ENCODE measurements at regions not wholly inside any gene's neighbourhood (a gene's known extent, or its start where the extent isn't known, plus 50 kb on each side); places are given as distances from the start of the nearest gene placed in this dataset.

DNA sequence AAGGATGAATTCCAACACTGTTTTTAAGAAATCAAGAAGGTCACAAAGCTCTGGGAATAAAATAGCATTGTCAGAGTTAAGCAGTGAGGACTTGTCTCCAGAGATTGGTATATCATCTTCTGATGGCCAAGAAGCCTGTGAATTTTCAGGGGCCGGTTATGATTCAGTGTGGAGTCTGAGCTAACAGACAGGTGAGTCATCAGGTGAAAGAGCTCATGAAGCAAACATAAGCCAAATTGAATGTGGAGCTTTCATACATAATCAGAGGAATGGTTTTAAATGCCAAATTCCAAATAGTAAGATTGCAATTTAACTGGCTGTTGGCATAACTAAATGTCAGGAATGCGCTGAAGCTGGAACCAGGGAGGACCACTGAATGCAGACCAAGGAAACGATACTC lies 494.2 kb downstream of the MTRR start:
- WGBS (ENCODE audit: insufficient coverage, insufficient replicate concordance, low lambda C conversion rate, missing lambda C conversion rate), result 78% methylated on average over 3 of the region's 3 CpGs
- ChIA-PET POLR2A (no interaction called here), CTCF (interaction anchor here (0.6 kb wide), 1 partner anchor 402 kb away, joined by 3 read pairs; no protein-coding TSS in a partner anchor), RAD21 (ENCODE audit: unreplicated experiment) (no interaction called here), SMC1A (ENCODE audit: uncharacterized antibody, unreplicated experiment) (no interaction called here)
- Histone ChIP-seq H3K9me3 (replicated peaks; ENCODE audit: control insufficient read depth, insufficient read depth, low read length) (no peaks in the 10 kb centered on the region), H3K4me1 (ENCODE audit: control insufficient read depth, insufficient read depth, low read length) (no peaks in the 10 kb centered on the region), H2AFZ (ENCODE audit: control insufficient read depth, low read depth, low read length) (no peak overlapping the region), H4K20me1 (ENCODE audit: control insufficient read depth, insufficient read depth) (no peaks in the 10 kb centered on the region), H3K9ac (ENCODE audit: control insufficient read depth, insufficient read depth, low read length) (no peak overlapping the region), H3K4me2 (ENCODE audit: control insufficient read depth, insufficient read depth) (no peak overlapping the region), H3K27ac (ENCODE audit: control insufficient read depth, insufficient read depth) (no peak overlapping the region), H3K79me2 (ENCODE audit: control insufficient read depth, insufficient read depth, low read length) (no peaks in the 10 kb centered on the region), H3K36me3 (ENCODE audit: control insufficient read depth in 2 of 2, insufficient read depth in 2 of 2, low read length in 1 of 2) (no peaks in the 10 kb centered on the region), H3K27me3 (replicated peaks in 1 of 2; ENCODE audit: control insufficient read depth in 2 of 2, insufficient read depth in 2 of 2, low read length in 1 of 2) (no peaks in the 10 kb centered on the region), H3K4me3 (no peak overlapping the region)
- DNase-seq (ENCODE audit: low read depth, low spot score) (no peak), ATAC-seq (no peak), FAIRE-seq (no peak)
- TF ChIP-seq IKZF1 (conservative IDR thresholded peaks at IDR 0.05), result no peak
- no peak for TF ChIP-seq RCOR1 (conservative IDR thresholded peaks at IDR 0.05; ENCODE audit: low read depth, low read length)
- TF ChIP-seq HDGF (IDR thresholded peaks at IDR 0.05), result no peak
- no peak for TF ChIP-seq CEBPB (IDR thresholded peaks at IDR 0.05; ENCODE audit: borderline replicate concordance in 1 of 2, low read depth in 2 of 2, low read length in 2 of 2)
- no peak for TF ChIP-seq NR2C2 (IDR thresholded peaks at IDR 0.05; ENCODE audit: borderline replicate concordance, control insufficient read depth, insufficient read length, low read depth)
- TF ChIP-seq, protein P1, sequence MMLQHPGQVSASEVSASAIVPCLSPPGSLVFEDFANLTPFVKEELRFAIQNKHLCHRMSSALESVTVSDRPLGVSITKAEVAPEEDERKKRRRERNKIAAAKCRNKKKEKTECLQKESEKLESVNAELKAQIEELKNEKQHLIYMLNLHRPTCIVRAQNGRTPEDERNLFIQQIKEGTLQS (IDR thresholded peaks at IDR 0.05; ENCODE audit: borderline replicate concordance, extremely low read depth, low read depth, low read length), result no peak
- TF ChIP-seq HDAC2 (IDR thresholded peaks at IDR 0.05), result no peak
- no peak for TF ChIP-seq MEF2A (IDR thresholded peaks at IDR 0.05; ENCODE audit: insufficient read depth, low read depth, low read length)
- no peak for TF ChIP-seq SP1 (IDR thresholded peaks at IDR 0.05; ENCODE audit: low read depth, low read length)
- no peak for TF ChIP-seq RBBP5 (conservative IDR thresholded peaks at IDR 0.05)
- intact Hi-C loops (cut with micrococcal nuclease; ENCODE audit: unreplicated experiment), result no loop called here
- in situ Hi-C loops (cut with MboI), result no loop called here
- no TSS peak for BruUV-seq (replicated peaks)

Data from GM12878 (cell line).